COLO829 (cell line): ENCODE measurements at regions not wholly inside any gene's neighbourhood (a gene's known extent, or its start where the extent isn't known, plus 50 kb on each side); places are given as distances from the start of the nearest gene placed in this dataset.
"Not testable (repeated sequence)": the region's sequence is repeated elsewhere in the genome, so short reads cannot be mapped to it uniquely, and the experiment has no call there.

Experiments
- DNase-seq: peaks from one replicate; pipeline ENCODE4 v3.0.0; 2012; ENCODE audit warnings: low spot score

DNA sequence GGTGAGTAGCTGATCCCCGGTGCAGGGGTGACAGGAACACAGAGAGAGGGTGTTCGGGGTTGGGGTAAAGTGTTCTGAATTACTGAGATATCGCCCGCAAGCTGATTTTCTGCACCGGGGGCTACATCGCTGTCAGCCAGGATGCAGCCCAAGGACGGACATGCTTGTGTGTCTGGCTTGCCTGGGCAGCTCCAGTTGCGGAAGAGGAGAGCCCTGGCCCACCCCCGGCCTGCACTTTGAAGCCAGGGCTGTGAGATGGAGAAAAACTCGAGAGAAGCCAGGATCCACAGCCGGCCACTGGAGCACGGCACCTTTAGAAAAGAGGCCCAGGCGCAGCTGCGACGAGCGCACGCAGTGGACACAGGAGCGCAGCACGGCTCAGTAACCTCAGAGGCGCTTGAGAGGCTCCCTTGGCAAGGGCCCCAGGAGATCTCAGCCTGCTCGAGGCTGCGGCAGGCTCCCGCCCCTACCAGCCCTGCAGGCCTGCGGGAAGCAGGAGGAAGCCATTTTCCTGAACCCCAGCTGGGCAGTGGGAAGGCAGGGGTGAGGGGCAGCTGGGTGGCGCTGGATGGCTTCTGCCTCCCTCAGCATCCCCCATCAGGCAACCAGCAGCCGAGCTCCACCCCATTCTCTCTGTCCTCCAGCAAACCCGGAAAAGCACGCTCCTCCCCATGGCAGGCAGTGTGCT is 59.2 kb downstream of the C9orf50 start:
- DNase-seq = no peak

DNA sequence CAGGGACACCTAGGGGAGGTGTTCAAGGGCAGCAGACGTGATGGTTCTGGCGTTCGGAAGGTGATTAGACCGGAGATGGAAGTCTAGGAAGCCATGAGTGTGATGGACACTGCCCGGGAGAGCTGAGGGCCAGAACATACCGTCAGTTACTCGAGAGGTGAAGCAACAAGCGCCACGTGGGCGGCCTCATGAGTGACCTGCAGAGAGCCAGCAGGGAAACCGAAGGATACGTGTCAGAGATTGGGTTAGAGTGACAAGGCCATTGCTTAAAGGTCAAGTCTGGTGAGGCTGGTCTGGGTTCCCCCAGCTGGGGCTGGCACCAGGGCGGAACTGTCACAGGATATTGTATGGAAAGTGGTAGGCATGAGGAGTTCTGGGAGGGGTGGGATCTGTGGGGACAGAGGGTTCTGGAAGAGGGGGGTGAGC is 60.0 kb downstream of the C9orf50 start:
- no peak for DNase-seq

DNA sequence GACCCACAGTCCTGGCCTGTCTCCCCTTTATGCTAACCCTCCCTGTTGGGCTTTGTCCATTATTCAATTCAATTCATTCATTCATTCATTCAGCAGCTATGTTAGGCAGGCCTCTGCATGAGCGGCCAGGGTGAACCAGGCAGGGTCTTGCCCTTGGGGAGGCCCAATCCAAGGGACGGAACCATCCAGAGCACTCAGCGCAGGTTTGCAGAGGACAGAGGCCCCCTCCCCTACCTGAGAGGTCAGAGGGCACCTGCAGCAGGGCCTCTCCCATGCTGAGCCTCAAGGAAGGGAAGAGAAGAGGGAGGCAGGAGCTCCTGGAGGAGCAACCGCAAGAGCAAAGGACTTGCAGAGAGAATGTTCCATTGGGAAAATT is 61.4 kb downstream of the C9orf50 start:
- DNase-seq = no peak

DNA sequence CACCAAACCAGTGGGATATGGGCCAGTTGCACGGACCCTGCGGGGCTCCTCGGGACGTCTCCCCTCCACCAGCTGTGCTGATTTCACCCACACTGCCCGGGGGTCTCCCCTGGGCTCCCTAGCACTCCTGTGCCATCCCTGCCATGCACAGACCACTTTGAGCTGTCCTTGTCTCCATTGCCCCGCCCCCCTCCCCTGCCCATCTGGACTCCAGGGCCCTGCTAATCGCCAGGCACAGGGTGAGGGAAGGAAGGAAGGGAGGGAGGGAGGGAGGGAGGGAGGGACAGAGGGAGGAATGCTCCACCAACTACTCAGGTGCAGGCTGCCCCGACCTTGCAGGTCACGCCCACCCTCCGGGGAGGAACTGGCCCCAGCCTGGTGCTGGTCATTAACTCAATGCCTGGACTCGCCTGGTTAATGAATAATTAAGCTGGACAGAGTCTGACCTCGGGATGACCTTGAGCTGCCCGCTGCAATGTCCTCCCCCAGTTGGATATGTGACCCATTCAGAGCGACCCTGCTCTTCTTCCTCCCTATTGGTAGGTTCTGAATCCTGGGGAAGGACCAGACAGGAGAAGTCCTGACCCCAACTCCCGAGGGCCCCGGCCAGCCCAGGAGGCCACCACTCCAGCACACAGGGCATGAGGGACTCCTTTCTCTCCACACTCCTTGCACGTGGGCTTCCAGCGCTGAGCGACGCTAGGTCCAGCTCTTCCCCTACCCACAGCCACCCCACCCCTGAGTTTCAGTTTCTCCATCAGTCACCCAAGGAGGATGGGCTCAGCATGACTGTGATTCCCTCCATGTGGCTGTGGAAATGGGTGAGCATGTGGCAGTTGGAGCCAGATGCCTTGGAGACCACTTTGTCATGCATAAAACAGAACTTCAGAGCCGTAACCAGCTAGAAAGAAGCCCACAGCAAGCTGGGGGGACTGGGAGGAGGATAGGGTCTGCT is 62.1 kb downstream of the C9orf50 start:
- DNase-seq = no peak

DNA sequence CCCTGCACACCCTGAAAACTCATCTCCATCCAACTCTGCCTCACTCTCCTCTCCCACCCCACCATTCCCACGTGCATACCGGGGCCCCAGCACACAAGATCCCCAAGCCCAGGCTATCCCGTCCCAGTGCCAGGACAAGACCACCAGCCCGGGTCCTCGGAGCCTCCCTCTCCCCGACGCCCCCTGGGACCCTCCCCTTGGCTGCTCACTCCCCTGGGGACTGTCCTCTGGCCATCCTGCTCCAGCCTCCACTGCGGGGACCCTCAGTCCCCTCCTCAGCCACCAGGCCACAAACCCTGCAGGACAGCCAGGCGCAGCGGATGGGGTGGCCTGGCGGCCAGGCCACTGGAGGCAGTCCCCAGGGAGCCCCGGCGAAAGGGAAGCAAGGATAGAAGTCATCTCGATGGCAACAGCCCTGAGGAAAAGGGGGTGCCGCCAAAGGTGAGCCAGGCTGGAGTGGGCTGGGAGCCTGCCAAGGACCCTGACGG is 62.8 kb downstream of the C9orf50 start:
- no peak for DNase-seq

DNA sequence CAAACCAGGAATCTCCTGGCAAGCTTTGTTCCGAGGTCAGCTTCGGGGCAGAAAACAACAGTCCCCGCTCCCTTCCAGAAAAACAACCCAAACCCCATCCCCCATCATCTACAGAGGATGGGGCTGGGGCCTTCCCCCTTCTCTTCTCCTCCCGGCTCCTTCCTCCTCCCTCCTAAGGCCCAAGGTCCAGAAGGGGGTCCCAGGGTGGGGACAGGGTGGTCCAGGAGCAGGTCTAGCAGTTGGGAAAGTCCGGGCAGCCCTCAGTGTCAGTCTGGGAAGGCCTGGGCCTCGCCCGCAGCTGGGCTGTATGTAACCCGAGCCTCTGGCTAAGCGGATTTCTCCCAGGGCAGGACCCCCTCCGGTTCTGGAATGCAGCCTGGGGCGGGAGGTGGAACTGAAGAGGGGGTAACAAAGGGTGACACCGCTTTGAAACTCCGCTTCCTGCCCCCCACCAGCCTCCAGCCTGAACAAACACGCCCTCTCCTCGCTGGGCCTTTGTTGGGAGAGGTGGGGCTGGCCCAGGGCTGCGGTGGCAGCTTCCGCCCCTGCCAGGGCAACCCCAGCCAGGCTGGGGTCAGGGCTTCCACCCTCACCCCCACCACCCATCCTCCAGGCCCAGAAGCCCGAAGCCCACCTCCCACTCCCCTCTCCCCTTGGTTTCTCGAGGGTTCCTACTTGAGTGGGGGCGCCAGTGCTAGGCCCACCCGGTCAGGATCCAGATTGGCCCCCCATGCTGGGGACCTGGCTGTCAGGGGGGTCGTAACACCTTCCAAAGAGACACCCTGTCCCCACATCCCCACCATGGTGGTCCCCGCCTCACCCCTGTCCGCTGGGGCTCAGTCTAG is 63.5 kb downstream of the C9orf50 start:
- DNase-seq = no peak

DNA sequence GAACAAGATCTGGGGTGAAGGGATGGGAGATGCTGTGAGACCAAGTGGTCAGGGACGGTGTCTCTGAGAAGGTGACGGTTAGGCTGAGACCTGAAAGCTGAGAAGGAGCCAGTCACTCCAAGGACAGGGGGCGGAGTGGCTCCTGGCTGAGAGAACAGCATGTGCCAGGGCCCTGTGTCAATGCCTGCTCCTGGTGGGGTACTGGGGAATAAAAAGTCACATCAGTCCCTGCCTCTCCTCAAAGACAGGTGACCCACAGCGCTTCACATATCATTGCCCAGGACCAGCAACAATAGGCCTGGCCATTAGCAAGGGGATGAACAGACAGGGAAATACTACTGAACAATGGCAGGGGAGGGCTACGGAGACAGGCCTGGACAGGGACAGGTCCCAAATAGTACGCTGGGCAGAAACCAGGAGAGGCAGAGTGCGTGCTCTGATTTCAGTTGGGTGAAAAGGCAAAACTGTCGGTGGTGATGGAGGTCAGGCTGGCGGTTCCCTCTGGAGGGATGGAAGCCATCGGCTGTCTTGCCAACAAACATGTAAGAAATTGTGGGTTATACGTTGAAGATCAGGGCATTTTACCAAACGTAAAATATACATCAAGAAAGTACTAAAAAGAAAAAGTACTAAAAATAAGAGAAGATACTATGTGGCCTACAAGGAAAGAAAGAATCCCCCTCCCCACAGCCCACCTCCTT is 64.3 kb downstream of the C9orf50 start:
- no peak for DNase-seq

DNA sequence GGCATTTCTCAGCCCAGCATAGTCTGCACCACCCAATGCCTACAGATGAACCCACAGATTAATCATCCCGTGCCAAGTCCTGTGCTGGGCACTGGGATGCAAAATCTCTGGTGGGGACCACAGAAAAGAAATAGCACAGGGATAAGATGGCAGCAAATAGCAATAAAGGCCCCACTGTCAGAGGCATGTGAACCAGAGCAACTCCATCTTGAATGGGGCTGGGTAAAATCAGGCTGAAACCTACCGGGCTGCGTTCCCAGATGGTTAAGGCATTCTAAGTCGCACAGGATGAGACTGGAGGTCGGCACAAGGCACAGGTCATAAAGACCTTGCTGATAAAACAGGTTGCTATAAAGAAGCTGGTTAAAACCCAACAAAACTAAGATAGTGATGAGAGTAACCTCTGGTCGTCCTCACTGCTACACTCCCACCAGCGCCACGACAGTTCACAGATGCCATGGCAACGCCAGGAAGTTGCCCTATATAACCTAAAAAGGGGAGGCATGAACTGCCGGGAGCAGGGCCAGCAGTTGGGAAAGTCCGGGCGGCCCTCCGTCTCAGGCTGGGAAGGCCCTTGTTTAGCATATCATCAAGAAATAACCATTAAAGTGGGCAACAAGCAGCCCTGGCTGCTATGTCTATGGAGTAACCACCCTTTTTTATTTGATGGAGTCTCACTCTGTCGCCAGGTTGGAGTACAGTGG is 65.2 kb downstream of the C9orf50 start:
- DNase-seq = no peak

DNA sequence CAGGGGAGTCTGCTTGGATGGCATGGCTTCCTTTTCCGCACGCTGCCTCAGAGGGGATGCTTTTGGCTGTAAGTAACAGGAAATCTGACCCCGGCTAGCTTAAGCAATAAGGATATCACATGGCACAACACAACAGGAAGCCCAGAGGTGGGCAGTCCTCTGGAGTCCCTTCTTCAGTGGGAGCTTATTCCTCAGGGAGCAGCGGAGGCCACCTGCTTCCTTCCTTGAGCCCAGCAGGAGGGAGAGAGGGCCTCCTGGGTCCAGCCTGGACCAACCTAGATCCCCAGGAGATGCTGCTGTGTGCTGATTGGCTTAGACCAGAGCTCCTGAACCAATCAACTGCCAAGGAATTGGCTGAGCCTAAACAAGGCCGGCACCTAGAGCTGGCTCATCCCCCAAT is 66.3 kb downstream of the C9orf50 start:
- DNase-seq = no peak

DNA sequence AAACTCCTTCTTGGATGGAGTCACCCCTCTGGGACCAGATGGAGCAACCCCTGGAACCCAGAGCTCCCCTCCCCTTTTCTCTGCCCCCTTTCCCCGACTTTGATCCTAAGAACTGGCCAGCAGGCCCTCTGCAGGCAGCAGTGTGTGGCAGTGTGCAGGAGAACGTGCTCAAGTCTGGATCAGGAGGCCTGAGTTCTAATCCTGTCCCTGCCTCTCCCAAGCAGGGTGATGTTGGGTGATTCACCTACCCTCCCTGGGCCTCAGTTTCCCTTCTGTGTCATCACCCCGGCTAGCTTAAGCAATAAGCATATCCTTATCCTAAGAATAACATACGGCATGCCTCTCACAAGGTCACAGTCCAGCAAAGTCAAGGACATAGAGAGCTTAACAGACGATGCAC is 67.6 kb downstream of the C9orf50 start:
- no peak for DNase-seq

DNA sequence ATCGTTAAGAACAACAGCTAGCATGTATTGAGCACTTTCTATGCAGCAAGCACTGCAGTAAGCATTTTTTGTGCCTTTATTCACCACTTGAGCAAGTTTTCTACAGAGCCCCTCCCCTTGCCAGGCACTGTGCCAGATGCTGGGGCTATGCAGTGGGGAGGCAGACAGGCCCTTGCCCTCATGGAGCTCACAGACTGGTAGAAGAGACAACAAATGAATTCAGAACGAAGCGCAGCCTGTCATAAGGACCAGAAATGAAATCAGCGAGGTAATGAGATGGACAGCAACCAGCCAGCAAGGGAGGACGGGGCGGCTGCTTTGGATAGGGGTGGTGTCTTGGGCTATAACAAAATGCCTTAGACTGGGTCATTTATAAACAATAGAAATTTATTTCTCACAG is 68.8 kb downstream of the C9orf50 start:
- DNase-seq = no peak

DNA sequence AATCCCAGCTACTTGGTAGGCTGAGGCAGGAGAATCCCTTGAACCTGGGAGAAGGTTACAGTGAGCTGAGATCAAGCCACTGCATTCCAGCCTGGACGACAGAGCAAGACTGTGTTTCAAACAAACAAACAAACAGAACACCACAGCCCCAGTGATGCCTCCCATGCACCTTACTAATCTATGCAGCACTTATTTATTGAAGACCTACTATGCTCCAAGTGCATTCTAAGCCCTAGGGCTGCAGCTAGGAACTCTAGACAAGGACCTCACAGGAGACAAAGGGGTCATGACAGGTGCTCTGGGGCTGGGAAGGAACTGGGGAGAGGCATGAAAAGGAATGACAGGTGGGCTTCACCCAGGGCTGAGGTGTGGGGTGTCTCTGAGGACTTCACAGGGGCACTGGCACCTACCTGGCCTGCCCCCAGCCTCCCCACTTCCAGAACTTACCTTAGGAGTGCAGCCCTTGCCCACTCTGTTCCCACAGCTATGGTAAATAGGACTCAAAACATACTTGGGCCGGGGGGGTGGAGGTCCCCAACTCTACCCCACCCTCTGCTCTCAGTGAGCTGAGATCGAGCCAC is 69.4 kb downstream of the C9orf50 start:
- DNase-seq = no peak

DNA sequence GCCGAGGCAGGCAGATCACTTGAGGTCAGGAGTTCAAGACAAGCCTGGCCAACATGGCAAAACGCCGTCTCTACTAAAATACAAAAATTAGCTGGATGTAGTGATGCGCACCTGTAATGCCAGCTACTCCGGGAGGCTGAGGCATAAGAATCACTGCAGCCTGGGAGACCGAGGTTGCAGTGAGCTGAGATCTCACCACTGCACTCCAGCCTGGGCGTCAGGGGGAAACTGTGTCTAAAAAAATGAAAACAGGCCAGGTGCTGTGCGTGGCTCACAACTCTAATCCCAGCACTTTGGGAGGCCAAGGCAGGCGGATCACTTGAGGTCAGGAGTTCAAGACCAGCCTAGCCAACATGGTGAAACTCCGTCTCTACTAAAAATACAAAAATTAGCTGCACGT is 69.9 kb downstream of the C9orf50 start:
- DNase-seq = not testable (repeated sequence)

DNA sequence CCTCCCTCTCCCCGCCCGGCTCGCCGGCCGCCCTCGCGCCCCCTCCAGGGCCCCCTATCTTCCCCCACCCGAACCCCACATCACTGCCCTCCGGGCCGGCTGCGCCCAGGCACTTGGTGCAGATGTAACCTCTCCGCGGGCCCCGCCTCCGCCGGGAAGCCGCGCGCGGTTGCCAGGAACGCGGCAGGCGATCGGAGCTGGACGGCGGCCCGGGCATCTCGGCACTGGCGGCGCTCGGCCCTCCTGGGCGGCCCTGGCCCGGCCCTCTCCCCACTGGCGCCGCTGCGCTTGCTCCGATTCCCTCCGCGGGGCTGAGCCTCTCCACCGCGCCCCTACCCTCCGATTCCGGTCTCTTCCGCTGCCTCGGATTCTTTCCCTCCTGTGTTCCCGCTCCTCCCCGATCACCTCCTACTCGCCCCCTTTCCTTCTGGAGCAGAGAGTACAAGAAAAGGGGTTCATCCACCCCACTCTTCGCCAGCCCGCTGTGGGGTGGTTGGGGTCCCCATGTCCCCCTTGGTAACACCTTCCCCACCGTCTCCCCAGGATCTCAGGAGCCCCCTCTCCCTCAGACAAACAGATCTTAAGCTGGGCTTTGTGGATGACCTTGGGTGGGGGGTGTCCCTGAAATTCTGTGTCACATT is 70.6 kb downstream of the C9orf50 start:
- no peak for DNase-seq

DNA sequence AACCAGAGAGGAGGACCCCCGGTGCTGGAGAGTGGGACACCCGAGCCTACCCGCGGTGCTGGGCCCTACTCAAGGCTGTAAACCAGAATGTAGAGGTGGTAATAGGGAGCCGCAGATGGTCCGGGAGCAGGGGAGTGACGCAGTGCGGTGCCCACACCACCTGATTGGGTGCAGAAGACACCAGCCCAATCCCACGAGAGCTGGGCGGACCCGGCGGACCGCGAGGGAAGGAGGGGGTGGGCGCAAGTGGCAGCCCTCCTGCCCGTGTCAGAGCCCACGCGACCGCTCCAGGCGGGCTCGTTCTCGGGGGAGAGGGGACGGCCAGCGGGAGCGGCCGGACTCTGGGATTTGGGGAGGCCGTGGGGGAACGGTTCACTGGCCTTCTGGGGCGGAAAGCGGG is 71.2 kb downstream of the C9orf50 start:
- no peak for DNase-seq

DNA sequence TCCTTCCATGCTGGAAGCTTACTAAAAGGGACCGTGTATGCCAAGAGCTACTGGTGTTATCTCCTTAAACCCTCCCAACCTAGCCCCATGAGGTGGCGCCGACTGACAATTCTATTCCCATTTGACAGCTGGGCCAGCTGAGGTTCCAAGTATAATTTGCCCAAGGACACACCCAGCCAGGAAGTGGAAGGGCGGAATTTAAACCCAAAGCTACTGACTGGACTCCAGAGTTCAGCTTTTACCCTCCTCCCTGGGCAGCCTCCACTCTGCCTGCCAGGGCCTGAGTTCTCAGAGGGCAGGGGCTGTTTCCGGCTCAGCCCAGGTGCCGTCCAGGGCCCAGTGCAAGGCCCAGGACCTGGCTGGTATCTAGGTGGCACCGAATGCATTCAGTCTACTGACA is 71.8 kb downstream of the C9orf50 start:
- DNase-seq = no peak

DNA sequence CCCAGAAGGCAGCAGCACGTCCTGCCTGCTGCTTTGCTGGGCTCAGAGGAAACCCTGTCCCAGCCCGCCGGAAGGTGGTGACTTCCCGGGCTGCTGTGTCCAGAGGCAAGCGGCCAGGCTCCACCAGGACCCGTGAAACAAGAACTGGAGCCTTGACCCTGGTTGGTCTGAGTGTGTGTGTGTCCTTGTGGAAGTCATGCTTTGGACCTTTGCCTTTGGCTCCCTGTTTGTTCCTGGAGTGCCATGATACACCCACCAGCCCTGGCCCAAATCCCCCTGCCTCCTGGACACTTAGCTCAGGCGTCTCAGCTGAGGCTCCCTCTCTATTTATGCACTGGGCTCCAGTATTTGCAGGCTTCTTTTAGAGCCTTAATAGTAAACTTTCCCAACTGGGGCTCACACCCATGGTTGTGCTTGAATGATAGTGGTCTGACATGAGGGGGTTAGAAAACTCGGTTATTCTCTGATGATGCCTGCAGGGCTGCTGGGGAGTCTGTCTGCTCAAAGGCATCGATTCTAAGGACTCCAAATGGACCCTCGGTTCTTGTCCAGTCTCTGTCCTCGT is 72.2 kb downstream of the C9orf50 start:
- DNase-seq = no peak

DNA sequence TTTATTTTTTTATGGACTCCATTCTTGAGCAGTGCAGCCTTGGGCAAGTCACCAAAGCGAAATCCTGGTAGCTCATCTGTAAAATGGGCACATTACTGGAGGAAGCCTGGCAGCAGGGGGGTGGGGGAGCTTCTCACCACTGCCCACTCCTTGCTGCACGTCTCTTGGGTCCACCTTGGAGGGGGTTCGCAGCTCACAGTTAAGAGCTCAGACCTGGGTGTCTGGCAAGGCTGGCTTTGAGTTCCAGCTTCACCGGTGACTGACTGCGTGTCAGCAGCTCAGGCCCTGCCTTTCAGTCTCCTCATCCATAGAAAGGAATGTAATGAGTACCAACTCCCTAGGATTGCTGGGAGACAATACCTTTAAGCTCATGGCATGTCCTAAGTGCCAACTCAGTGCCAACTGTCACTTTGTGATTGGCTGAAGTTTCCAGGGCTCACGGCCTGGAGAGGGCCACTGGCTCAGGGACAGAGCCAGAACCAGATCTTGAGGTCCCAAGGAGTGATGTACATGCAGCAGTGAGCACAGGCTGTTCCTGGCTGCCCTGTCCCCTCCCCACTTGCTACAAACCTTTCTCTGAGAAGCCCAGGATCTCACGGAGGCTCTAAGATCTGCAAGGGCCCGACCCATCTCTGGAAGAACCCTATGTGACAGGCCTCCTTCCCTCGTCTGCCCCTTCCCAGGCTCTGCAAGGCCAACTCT is 72.9 kb downstream of the C9orf50 start:
- no peak for DNase-seq

DNA sequence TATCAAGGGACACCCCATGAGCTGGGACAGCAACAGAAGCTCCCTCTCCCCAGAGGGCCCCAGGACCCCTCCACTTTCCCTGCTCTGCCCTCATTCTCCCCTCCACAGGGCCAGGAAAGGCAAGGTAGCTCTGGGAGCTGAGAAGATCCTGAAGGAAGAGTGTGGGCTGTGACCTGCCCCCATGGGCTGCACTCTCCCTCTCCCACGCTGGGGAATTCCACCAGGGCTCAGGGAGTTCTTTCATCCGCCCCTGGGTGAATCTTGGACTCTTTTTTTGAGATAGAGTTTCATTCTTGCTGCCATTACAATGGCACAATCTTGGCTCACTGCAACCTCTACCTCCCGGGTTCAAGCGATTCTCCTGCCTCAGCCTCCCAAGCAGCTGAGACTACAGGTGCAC is 73.8 kb downstream of the C9orf50 start:
- no peak for DNase-seq
